ENCODE measurements at regions not wholly inside any gene's neighbourhood (a gene's known extent, or its start where the extent isn't known, plus 50 kb on each side); places are given as distances from the start of the nearest gene placed in this dataset.

- no peak for TF ChIP-seq EZH2phosphoT487 (IDR thresholded peaks at IDR 0.05; ENCODE audit: borderline replicate concordance, low read length)
- TF ChIP-seq, protein P1, sequence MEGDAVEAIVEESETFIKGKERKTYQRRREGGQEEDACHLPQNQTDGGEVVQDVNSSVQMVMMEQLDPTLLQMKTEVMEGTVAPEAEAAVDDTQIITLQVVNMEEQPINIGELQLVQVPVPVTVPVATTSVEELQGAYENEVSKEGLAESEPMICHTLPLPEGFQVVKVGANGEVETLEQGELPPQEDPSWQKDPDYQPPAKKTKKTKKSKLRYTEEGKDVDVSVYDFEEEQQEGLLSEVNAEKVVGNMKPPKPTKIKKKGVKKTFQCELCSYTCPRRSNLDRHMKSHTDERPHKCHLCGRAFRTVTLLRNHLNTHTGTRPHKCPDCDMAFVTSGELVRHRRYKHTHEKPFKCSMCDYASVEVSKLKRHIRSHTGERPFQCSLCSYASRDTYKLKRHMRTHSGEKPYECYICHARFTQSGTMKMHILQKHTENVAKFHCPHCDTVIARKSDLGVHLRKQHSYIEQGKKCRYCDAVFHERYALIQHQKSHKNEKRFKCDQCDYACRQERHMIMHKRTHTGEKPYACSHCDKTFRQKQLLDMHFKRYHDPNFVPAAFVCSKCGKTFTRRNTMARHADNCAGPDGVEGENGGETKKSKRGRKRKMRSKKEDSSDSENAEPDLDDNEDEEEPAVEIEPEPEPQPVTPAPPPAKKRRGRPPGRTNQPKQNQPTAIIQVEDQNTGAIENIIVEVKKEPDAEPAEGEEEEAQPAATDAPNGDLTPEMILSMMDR (IDR thresholded peaks at IDR 0.05; ENCODE audit: low read depth, low read length, poor library complexity, severe bottlenecking): no peak
- H3K4me3 ChIP-seq (ENCODE audit: low read length): no peak overlapping the region
Measured at GRCh38 chr11:116057000-116057399, 552.8 kb upstream of the CADM1 start.

DNA sequence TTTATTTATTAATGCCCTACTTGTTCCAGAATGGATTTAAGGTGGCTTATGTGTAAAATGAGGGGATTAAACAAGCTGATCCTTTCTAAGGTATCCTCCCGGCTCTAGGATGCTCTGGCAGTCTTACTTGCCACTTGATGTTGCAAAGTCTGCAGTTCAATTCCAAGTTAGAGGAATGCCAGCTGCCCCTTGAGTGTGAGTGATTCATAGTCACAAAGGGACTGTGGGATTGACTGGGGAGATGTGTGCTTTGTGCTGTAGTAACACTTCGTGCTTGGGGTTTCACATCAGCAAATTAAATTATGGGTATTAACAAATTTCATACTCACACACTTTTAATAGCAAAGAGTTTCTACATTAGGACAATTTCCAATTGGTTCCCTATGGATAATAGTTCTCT, 550.8 kb upstream of the CADM1 start:
- H3K4me2 ChIP-seq (ENCODE audit: low read length): no peak overlapping the region
- H3K27me3 ChIP-seq (ENCODE audit: control insufficient read depth, low read length): peaks cover 15% of the 10 kb centered on the region
- H3K27ac ChIP-seq (ENCODE audit: low read depth, low read length): no peak overlapping the region
- H3F3A ChIP-seq (ENCODE audit: control insufficient read depth, insufficient read depth): no peaks in the 10 kb centered on the region
- no peaks in the 10 kb centered on the region for H3K4me1 ChIP-seq (ENCODE audit: control insufficient read depth, low read length)
- H4K20me1 ChIP-seq (ENCODE audit: control insufficient read depth, insufficient read depth, low read depth, low read length): no peaks in the 10 kb centered on the region
- H3K4me3 ChIP-seq (ENCODE audit: low read length): no peak overlapping the region
- no peak for TF ChIP-seq EZH2phosphoT487 (IDR thresholded peaks at IDR 0.05; ENCODE audit: borderline replicate concordance, low read length)
- TF ChIP-seq, protein P1 (IDR thresholded peaks at IDR 0.05; ENCODE audit: low read depth, low read length, poor library complexity, severe bottlenecking): no peak
- H3K9me3 ChIP-seq (ENCODE audit: control insufficient read depth, insufficient read depth, low read length): no peaks in the 10 kb centered on the region
- H3K9me2 ChIP-seq (replicated peaks; ENCODE audit: control insufficient read depth, low read length): no peaks in the 10 kb centered on the region; the same call in 1 of the 2 replicates
- no peaks in the 10 kb centered on the region for H3K79me2 ChIP-seq (ENCODE audit: control insufficient read depth, low read length)
- no peaks in the 10 kb centered on the region for H3K36me3 ChIP-seq (ENCODE audit: control insufficient read depth, low read length)

More at GRCh38 chr11:116057000-116057399, 552.8 kb upstream of the CADM1 start:
- Histone ChIP-seq H4K20me1 (ENCODE audit: control insufficient read depth, insufficient read depth, low read depth, low read length) (no peaks in the 10 kb centered on the region), H3K79me2 (ENCODE audit: control insufficient read depth, low read length) (no peaks in the 10 kb centered on the region), H3K27ac (ENCODE audit: low read depth, low read length) (no peak overlapping the region), H3K9me2 (replicated peaks; ENCODE audit: control insufficient read depth, low read length) (no peaks in the 10 kb centered on the region; the same call in 1 of the 2 replicates), H3K4me1 (ENCODE audit: control insufficient read depth, low read length) (no peaks in the 10 kb centered on the region; the same call in 1 of the 2 replicates), H3F3A (ENCODE audit: control insufficient read depth, insufficient read depth) (no peaks in the 10 kb centered on the region), H3K9me3 (ENCODE audit: control insufficient read depth, insufficient read depth, low read length) (no peaks in the 10 kb centered on the region), H3K36me3 (ENCODE audit: control insufficient read depth, low read length) (no peaks in the 10 kb centered on the region), H3K27me3 (ENCODE audit: control insufficient read depth, low read length) (peaks cover 15% of the 10 kb centered on the region), H3K4me2 (ENCODE audit: low read length) (no peak overlapping the region)

- no peaks in the 10 kb centered on the region for H3K36me3 ChIP-seq (ENCODE audit: control insufficient read depth, low read length)
- H3K79me2 ChIP-seq (ENCODE audit: control insufficient read depth, low read length): no peaks in the 10 kb centered on the region
- H3K4me2 ChIP-seq (ENCODE audit: low read length): no peak overlapping the region
- no peaks in the 10 kb centered on the region for H3F3A ChIP-seq (ENCODE audit: control insufficient read depth, insufficient read depth)
- no peaks in the 10 kb centered on the region for H3K4me1 ChIP-seq (ENCODE audit: control insufficient read depth, low read length)
- H3K9me3 ChIP-seq (ENCODE audit: control insufficient read depth, insufficient read depth, low read length): no peaks in the 10 kb centered on the region
- no peak overlapping the region for H3K4me3 ChIP-seq (ENCODE audit: low read length)
- H3K27ac ChIP-seq (ENCODE audit: low read depth, low read length): no peak overlapping the region
- H3K27me3 ChIP-seq (ENCODE audit: control insufficient read depth, low read length): peaks cover 15% of the 10 kb centered on the region
- TF ChIP-seq, protein P1 (IDR thresholded peaks at IDR 0.05; ENCODE audit: low read depth, low read length, poor library complexity, severe bottlenecking): no peak
- no peak for TF ChIP-seq EZH2phosphoT487 (IDR thresholded peaks at IDR 0.05; ENCODE audit: borderline replicate concordance, low read length)
- H4K20me1 ChIP-seq (ENCODE audit: control insufficient read depth, insufficient read depth, low read depth, low read length): no peaks in the 10 kb centered on the region
- H3K9me2 ChIP-seq (replicated peaks; ENCODE audit: control insufficient read depth, low read length): no peaks in the 10 kb centered on the region; the same call in 1 of the 2 replicates
Measured at GRCh38 chr11:116053548-116053919, 549.3 kb upstream of the CADM1 start.

Data from DOHH2 (cell line).